HCT116 (cell line): ENCODE measurements at regions not wholly inside any gene's neighbourhood (a gene's known extent, or its start where the extent isn't known, plus 50 kb on each side); places are given as distances from the start of the nearest gene placed in this dataset.

Experiments used
- ATAC-seq: fragments of 200-7000 bp; cut with Tn5 transposase; 2 replicates; pipeline ENCODE4 v1.9.1; 2020; ENCODE audit warnings: mild to moderate bottlenecking, moderate library complexity
- BruUV-seq: library from RNA; stranded (reverse); fragments of 400-500 nt; replicated peaks from 2 replicates; lab custom pipeline; 2021; lab: Mats Ljungman, UMichigan
- CTCF ChIA-PET: fragments of 300-600 bp; sonication (Branson Sonifier 250); formaldehyde crosslinking; loops from one replicate; lab custom pipeline; 2021; ENCODE audit warnings: antibody characterized with exemption; lab: Charles Lee
- POLR2A ChIA-PET: fragments of 300-600, 350-600 bp; sonication (Branson Sonifier 250); formaldehyde crosslinking; loops from one replicate; lab custom pipeline; 2021; ENCODE audit warnings: antibody characterized with exemption; lab: Charles Lee
- RAD21 ChIA-PET, 2 experiments: fragments of 300-600 bp; sonication (Branson Sonifier 250); formaldehyde crosslinking; loops; one replicate each; lab custom pipeline; 2023; ENCODE audit warnings: low total read pairs in 2 of 2; ENCODE audit not compliant: uncharacterized antibody in 2 of 2, unreplicated experiment in 2 of 2, low non-redundant PET in 1 of 2; lab: Charles Lee
- DNase-seq: peaks from one replicate; pipeline ENCODE4 v3.0.0-alpha.2; 2010; ENCODE audit warnings: low read depth, low spot score
- H2AFZ ChIP-seq: fragments of 200-600 bp; shearing (Covaris generic), sonication (generic); 2 replicates; pipeline ENCODE4 v1.6.1; 2017; ENCODE audit warnings: low read depth, mixed run types, mixed read lengths, antibody characterized with exemption, low read length; ENCODE audit not compliant: poor library complexity, severe bottlenecking
- H3K27ac ChIP-seq: 2 replicates; pipeline ENCODE4 v1.5.1; 2012; ENCODE audit warnings: low read depth, low read length
- H3K27me3 ChIP-seq: fragments of 200-600 bp; sonication (generic); 2 replicates; pipeline ENCODE4 v1.6.1; 2016; ENCODE audit warnings: mixed run types, low read length, mixed read lengths; ENCODE audit not compliant: insufficient read depth
- H3K36me3 ChIP-seq, 2 experiments: fragments of 200-500 bp in 1 of 2; fragments of 200-600 bp in 1 of 2; sonication (Bioruptor generic) in 1 of 2; sonication (generic) in 1 of 2; 2 replicates each; pipeline versions ENCODE4 v1.5.1 to v1.6.1; 2014 to 2016; ENCODE audit warnings: low read length in 2 of 2, inconsistent platforms in 1 of 2, mixed read lengths in 1 of 2, mixed run types in 1 of 2; ENCODE audit not compliant: insufficient read depth in 2 of 2, control insufficient read depth in 1 of 2
- H3K4me1 ChIP-seq, 2 experiments: fragments of 200-600 bp in 1 of 2; sonication (generic) in 1 of 2; 2 replicates each; pipeline versions ENCODE4 v1.5.1 to v1.6.1; 2012 to 2017; ENCODE audit warnings: low read length in 2 of 2, inconsistent platforms in 1 of 2, mild to moderate bottlenecking in 1 of 2, mixed read lengths in 1 of 2, mixed run types in 1 of 2, moderate library complexity in 1 of 2; ENCODE audit not compliant: insufficient read depth in 2 of 2, control insufficient read depth in 1 of 2
- H3K4me2 ChIP-seq: fragments of 200-600 bp; sonication (generic); 2 replicates; pipeline ENCODE4 v1.6.1; 2017; ENCODE audit warnings: mixed run types, low read length, mixed read lengths
- H3K4me3 ChIP-seq, 2 experiments: fragments of 200-600 bp in 1 of 2; sonication (generic) in 1 of 2; replicated peaks in 1 of 2; 2 replicates each; pipeline ENCODE4 v1.5.1; 2011 to 2016; ENCODE audit warnings: low read length in 2 of 2, control low read depth in 1 of 2, low read depth in 1 of 2, mild to moderate bottlenecking in 1 of 2, mixed read lengths in 1 of 2, mixed run types in 1 of 2
- H3K79me2 ChIP-seq: fragments of 200-600 bp; sonication (generic); 2 replicates; pipeline ENCODE4 v1.6.1; 2017; ENCODE audit warnings: mild to moderate bottlenecking, mixed run types, low read length, moderate library complexity, mixed read lengths; ENCODE audit not compliant: insufficient read depth
- H3K9ac ChIP-seq: fragments of 200-600 bp; sonication (generic); 2 replicates; pipeline ENCODE4 v1.6.1; 2016; ENCODE audit warnings: low read length, mixed read lengths
- H3K9me2 ChIP-seq: fragments of 200-600 bp; sonication (generic), shearing (Covaris generic); 2 replicates; pipeline ENCODE4 v1.6.1; 2017; ENCODE audit warnings: mixed run types, mild to moderate bottlenecking, moderate library complexity; ENCODE audit not compliant: insufficient read depth
- H3K9me3 ChIP-seq, 2 experiments: fragments of 200-500 bp in 1 of 2; fragments of 200-600 bp in 1 of 2; sonication (Bioruptor generic) in 1 of 2; sonication (generic) in 1 of 2; 2 replicates each; pipeline ENCODE4 v1.6.1; 2014 to 2017; ENCODE audit warnings: low read length in 2 of 2, mixed read lengths in 2 of 2, inconsistent platforms in 1 of 2, low read depth in 1 of 2, mild to moderate bottlenecking in 1 of 2, mixed run types in 1 of 2, moderate library complexity in 1 of 2; ENCODE audit not compliant: control insufficient read depth in 1 of 2, insufficient read depth in 1 of 2
- H4K20me1 ChIP-seq: fragments of 200-600 bp; sonication (generic), shearing (Covaris generic); 2 replicates; pipeline ENCODE4 v1.6.1; 2017; ENCODE audit warnings: mixed run types, mild to moderate bottlenecking, moderate library complexity; ENCODE audit not compliant: insufficient read depth
- CTCF ChIP-seq, 3 experiments: fragments of 200-600 bp in 1 of 3; sonication (generic) in 1 of 3; IDR thresholded peaks in 2 of 3; conservative IDR thresholded peaks in 1 of 3; 2 replicates each; pipeline ENCODE4 v1.5.1; 2012 to 2017; ENCODE audit warnings: low read depth in 2 of 3, low read length in 2 of 3, antibody characterized with exemption in 1 of 3, borderline replicate concordance in 1 of 3, control low read depth in 1 of 3, mild to moderate bottlenecking in 1 of 3, mixed read lengths in 1 of 3, mixed run types in 1 of 3, moderate library complexity in 1 of 3; ENCODE audit not compliant: insufficient read depth in 1 of 3
- EGR1 ChIP-seq: IDR thresholded peaks from 2 replicates; pipeline ENCODE4 v1.6.1; 2012; ENCODE audit warnings: low read depth
- ELF1 ChIP-seq: IDR thresholded peaks from 2 replicates; pipeline ENCODE4 v1.6.1; 2012; ENCODE audit warnings: low read depth, borderline replicate concordance
- EZH2 ChIP-seq: fragments of 200-600 bp; sonication (generic); IDR thresholded peaks from 2 replicates; pipeline ENCODE4 v1.6.1; 2017; ENCODE audit warnings: antibody characterized with exemption, mixed run types
- FOSL1 ChIP-seq: IDR thresholded peaks from 2 replicates; pipeline ENCODE4 v1.6.1; 2012; ENCODE audit warnings: low read depth
- JUND ChIP-seq: IDR thresholded peaks from 2 replicates; pipeline ENCODE4 v1.6.1; 2012
- RAD21 ChIP-seq: IDR thresholded peaks from 2 replicates; pipeline ENCODE4 v1.6.1; 2012; ENCODE audit warnings: low read depth, mild to moderate bottlenecking
- REST ChIP-seq: IDR thresholded peaks from 2 replicates; pipeline ENCODE4 v1.6.1; 2012; ENCODE audit warnings: low read depth
- SRF ChIP-seq: IDR thresholded peaks from 2 replicates; pipeline ENCODE4 v1.6.1; 2012; ENCODE audit warnings: low read depth
- YY1 ChIP-seq: IDR thresholded peaks from 2 replicates; pipeline ENCODE4 v1.6.1; 2011; ENCODE audit warnings: low read length, low read depth, moderate library complexity, mild to moderate bottlenecking; ENCODE audit not compliant: insufficient replicate concordance; ENCODE audit errors: extremely low read depth
- intact Hi-C: fragments of 100-400 bp; cut with micrococcal nuclease; formaldehyde crosslinking; loops from 2 replicates; pipeline ENCODE4 v1.10.0; 2022

- intact Hi-C loops: no loop called here
- CTCF ChIA-PET: no interaction called here
- BruUV-seq: no TSS peak
- no peaks in the 10 kb centered on the region for H3K27me3 ChIP-seq
- DNase-seq: no peak
- no peaks in the 10 kb centered on the region for H3K4me1 ChIP-seq
- H4K20me1 ChIP-seq: no peaks in the 10 kb centered on the region
- TF ChIP-seq EGR1 (no peak), CTCF (IDR thresholded peaks at IDR 0.05 in 2 of 3, conservative IDR thresholded peaks at IDR 0.05 in 1 of 3; ENCODE audit: borderline replicate concordance in 1 of 3, insufficient read depth in 1 of 3, low read depth in 2 of 3, low read length in 2 of 3) (no peak), SRF (no peak), JUND (no peak), ELF1 (no peak), YY1 (no peak), REST (no peak), EZH2 (no peak), RAD21 (no peak), FOSL1 (no peak)
- TF ChIP-seq, all 23 proteins: peak for 0
- Histone ChIP-seq H2AFZ (no peak overlapping the region), H3K79me2 (no peaks in the 10 kb centered on the region), H3K9ac (no peak overlapping the region), H3K9me2 (peaks cover 3% of the 10 kb centered on the region; the same call in 1 of the 2 replicates), H3K27ac (no peak overlapping the region), H3K36me3 (no peaks in the 10 kb centered on the region), H3K4me2 (no peak overlapping the region), H3K4me3 (no peak overlapping the region), H3K9me3 (no peaks in the 10 kb centered on the region)
- ATAC-seq: no peak
- ChIA-PET POLR2A (no interaction called here), RAD21 (no interaction called here)
Measured at GRCh38 chr2:144166743-144167142, 353.2 kb downstream of the ZEB2 start.
